NCI-H524 treated with DMSO at 0.1 percent for 48 hours (cell line): ENCODE measurements at regions not wholly inside any gene's neighbourhood (a gene's known extent, or its start where the extent isn't known, plus 50 kb on each side); places are given as distances from the start of the nearest gene placed in this dataset.
"Not testable (repeated sequence)": the region's sequence is repeated elsewhere in the genome, so short reads cannot be mapped to it uniquely, and the experiment has no call there.

Experiments used
- DNase-seq: peaks from one replicate; lab custom pipeline; 2025; lab: John Stamatoyannopoulos, UW

DNA sequence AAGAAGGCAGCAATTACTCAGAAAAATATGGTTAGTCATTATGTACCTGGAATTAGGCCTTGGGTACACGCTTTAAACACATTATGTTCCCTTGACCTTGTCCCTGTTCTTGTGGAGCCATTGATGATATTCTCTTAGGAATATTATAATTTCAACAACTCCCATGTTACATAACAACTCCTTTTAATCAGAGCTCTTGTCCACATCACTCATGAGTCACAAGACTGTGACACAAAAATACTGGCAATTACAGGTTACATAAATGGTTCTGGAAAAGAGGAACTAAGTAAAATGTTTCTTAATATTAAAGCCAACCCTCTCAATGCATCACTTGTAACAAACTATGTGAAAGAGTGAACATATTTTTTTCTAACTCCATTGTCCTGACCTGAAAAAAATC lies 143.8 kb upstream of the PCLO start:
- no peak for DNase-seq

DNA sequence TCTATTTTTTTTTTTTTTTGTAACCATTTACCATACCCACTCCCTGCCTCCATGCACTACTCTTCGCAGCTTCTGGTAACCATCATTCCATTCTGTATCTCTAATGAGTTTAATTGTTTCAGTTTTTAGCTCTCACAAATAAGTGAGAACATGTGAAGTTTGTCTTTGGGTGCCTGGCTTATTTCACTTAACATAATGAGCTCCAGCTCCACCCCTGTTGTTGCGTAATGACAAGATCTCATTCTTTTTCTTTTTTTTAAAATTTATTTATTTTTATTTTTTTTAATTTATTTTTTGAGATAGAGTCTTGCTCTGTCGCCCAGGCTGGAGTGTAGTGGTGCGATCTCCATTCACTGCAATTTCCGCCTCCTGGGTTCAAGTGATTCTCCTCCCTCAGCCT lies 142.3 kb upstream of the PCLO start:
- no peak for DNase-seq

DNA sequence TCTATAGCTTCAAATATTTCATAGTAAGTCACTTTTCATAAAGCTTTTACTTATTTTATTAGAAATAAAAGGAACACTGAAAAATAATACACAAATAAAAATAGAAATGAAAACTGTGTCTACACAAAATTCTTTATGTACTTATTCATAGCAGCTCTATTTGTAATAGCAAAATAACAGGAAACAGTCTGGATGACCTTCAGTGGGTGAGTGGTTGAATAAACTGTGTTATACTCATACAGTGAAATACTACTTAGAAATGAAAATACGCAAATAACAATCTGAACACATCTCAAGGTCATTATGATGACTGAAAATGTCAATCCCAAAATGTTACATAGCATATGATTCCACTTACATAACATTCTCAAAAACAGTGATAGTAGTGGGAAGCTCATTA lies 138.7 kb upstream of the PCLO start:
- DNase-seq, result no peak

DNA sequence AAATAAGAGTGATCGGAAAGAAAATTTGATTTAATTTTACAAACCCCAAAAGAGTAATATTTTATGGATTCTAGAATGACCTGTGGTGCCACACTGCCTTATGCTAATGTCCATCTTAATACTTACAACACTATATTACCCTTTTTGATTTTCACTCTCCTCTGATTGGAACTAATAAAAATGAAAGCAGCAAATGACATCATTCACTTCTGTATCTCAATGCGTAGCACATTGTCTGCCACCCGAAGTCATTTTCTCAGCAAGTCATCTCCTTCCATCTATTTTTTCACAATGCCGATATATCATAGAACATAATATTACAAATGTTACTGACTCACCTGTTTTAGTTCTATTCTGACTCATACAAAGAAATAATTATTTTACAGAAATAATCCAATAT lies 127.5 kb upstream of the PCLO start:
- no peak for DNase-seq

GRCh38 chr7:83289419-83289993 lies 126.8 kb upstream of the PCLO start:
- no peak for DNase-seq

GRCh38 chr7:83280671-83281070 lies 118.0 kb upstream of the PCLO start:
- DNase-seq, result no peak

- no peak for DNase-seq
These were observed 113.6 kb upstream of the PCLO start for GRCh38 chr7:83276250-83276649.

GRCh38 chr7:83273699-83274098 lies 111.0 kb upstream of the PCLO start:
- DNase-seq, result no peak

- peak; percentile 42 for DNase-seq
These were observed 108.8 kb upstream of the PCLO start for GRCh38 chr7:83271212-83272099.

DNA sequence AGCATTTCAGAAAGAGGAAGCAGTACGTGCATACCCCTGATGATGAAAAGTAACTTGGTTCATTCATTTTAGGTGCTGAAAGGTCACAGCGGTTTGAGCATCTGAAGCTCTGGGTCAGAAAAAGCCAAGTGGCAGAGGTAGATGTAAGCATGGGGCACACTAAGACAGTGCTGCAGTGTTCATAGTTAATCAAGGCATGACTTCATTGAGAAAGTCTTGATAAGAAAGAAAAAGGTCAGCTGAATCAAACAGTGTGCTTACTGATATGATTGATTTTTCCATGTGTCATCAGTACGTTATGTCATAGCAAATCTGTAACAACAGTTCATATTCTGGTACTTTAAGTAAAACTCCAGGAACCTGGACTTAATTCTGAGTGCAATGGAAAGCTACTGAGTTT lies 107.7 kb upstream of the PCLO start:
- DNase-seq, result no peak

GRCh38 chr7:83267141-83267631 lies 104.5 kb upstream of the PCLO start:
- DNase-seq, result no peak

- not testable (repeated sequence) for DNase-seq
These were observed 100.9 kb upstream of the PCLO start for GRCh38 chr7:83263442-83264034.

DNA sequence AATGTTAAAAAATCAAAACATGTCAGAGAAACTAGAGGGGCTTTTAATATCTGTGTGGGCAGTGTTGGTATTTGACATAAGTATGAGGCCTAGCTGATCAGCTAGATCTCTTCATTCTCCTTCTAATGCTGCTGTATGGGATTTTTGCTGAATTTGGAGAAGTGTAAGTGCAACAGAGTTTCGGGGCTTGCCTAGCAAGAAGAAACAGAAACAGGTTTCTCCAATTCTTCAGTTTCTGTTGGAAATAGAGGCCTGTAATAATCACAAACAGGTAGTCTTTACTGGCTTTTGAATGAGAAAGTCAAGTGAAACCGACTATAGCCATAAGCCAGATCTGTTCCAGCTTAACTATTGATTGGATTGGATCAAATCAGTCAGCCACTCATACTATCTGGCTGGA lies 96.4 kb upstream of the PCLO start:
- DNase-seq, result no peak

DNA sequence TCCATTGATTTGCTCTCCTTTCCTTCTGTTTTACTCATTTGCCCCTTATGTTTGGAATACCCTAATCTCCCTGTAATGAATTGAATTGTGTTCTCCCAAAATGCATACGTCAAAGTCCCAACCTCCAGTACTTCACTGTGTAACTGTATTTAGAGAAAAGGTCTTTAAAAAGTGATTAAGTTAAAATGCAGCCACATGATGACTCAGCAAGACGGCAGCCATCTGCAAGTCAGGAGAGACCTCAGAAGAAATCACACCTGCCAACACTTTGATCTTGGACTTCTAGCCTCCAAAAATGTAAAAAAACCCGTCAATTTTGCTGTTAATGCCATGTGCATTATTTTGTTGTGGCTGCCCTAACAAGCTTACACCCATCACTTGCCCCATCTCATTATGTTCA lies 85.3 kb upstream of the PCLO start:
- DNase-seq, result no peak

DNA sequence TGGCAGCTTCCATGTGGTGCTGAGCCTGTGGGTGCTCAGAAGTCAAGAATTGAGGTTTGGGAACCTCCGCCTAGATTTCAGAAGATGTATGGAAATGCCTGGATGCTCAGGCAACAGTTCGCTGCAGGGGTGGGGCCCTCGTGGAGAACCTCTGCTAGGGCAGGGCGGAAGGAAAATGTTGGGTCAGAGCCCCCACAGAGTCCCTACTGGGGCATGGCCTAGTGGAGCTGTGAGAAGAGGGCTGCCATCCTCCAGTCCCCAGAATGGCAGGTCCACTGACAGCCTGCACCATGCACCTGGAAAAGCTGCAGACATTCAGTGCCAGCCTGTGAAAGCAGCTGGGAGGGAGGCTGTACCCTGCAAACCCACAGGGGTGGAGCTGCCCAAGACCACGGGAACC lies 56.5 kb upstream of the PCLO start:
- DNase-seq, result not testable (repeated sequence)

DNA sequence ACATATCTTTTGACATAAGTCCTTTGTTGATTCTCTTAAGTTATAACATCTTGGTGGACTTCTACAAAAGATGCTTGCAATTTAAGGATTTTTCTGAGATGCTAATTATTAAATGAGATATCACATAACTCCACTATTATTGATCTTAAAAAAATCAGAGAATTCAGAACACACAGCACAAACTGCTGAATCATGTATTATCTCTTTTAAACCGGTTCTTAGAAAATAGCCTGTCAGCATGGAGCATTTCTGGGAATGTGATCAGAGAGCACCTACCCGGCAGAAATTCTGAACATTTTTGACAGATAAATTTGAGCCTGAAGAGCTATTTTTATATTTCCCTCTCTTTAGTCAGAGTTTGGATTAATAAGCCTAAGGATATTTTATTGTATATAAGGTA lies 50.2 kb upstream of the PCLO start:
- DNase-seq, result no peak
